Ovary (tissue), 7 donors: ENCODE measurements at regions not wholly inside any gene's neighbourhood (a gene's known extent, or its start where the extent isn't known, plus 50 kb on each side); places are given as distances from the start of the nearest gene placed in this dataset.
"Not testable (repeated sequence)": the region's sequence is repeated elsewhere in the genome, so short reads cannot be mapped to it uniquely, and the experiment has no call there.

Experiments
- DNase-seq, 5 donors: peaks; one replicate each; pipeline ENCODE4 v3.0.0-alpha.2; 2019 to 2020
- H3K27ac ChIP-seq, 2 donors: fragments of 200-600 bp; one replicate each; pipeline versions ENCODE4 v1.5.1 to v1.8.0; 2019 to 2022
- H3K27me3 ChIP-seq: fragments of 200-600 bp; one replicate; pipeline ENCODE4 v1.8.0; 2022
- H3K36me3 ChIP-seq: fragments of 200-600 bp; sonication (generic); one replicate; pipeline ENCODE4 v1.5.1; 2019
- H3K4me1 ChIP-seq: one replicate; pipeline ENCODE4 v1.8.1; 2013; ENCODE audit warnings: mild to moderate bottlenecking, moderate library complexity; ENCODE audit not compliant: insufficient read depth
- H3K4me3 ChIP-seq: fragments of 200-600 bp; sonication (generic); one replicate; pipeline ENCODE4 v1.5.1; 2017
- H3K9me3 ChIP-seq, 2 donors: fragments of 200-600 bp in 1 of 2; sonication (generic) in 1 of 2; one replicate each; pipeline versions ENCODE4 v1.5.1 to v1.8.1; 2013 to 2019; ENCODE audit warnings: mild to moderate bottlenecking in 1 of 2, moderate library complexity in 1 of 2
- CTCF ChIP-seq, 3 donors: fragments of 450-650 bp in 2 of 3; fragments of 200-600 bp in 1 of 3; IDR thresholded peaks; one replicate each; pipeline versions ENCODE4 v1.5.1 to v1.8.0; 2016 to 2022; ENCODE audit warnings: antibody characterized with exemption in 3 of 3, mild to moderate bottlenecking in 1 of 3
- EP300 ChIP-seq: sonication (generic); formaldehyde crosslinking; IDR thresholded peaks from one replicate; pipeline ENCODE4 v1.6.1; 2017; ENCODE audit warnings: antibody characterized with exemption
- POLR2A ChIP-seq: fragments of 450-650 bp; IDR thresholded peaks from one replicate; pipeline ENCODE4 v1.6.1; 2017; ENCODE audit warnings: antibody characterized with exemption, mild to moderate bottlenecking, moderate library complexity
- WGBS, 3 donors: extraction: QIAGEN DNeasy Blood & Tissue Kit in 1 of 3; methylation state at CpG; one replicate each; pipeline versions ENCODE4 v1.1.5 to v1.1.7; 2013 to 2017; 5-methylcytosine and 5-hydroxymethylcytosine counted together
- intact Hi-C, 4 donors: fragments of 100-400 bp; cut with DNase I; formaldehyde crosslinking; loops; one replicate each; pipeline versions ENCODE4 v1.11.0 to v1.15.1; 2022 to 2023
- donor health status: DM: no; HTN: no; CAD: no; lungs with moderate emphysema.
- donor health status: DM: no; HTN: no; CAD: no.
- donor health status: Bipolar disorder and iron deficiency.
- donor health status: DM: no; HTN: no; CAD: no.
- donor health status: DM: yes; HTN: yes; CAD: no.

- Histone ChIP-seq H3K4me3 (no peak overlapping the region), H3K27ac (no peak overlapping the region), H3K36me3 (no peaks in the 10 kb centered on the region), H3K4me1 (no peaks in the 10 kb centered on the region), H3K9me3 (no peaks in the 10 kb centered on the region), H3K27me3 (no peaks in the 10 kb centered on the region)
- no peak for DNase-seq
- intact Hi-C loops = no loop called here
- TF ChIP-seq CTCF (IDR thresholded peaks at IDR 0.05) = no peak
- TF ChIP-seq EP300 = no peak
- TF ChIP-seq POLR2A = no peak
- WGBS, 3 donors = 83 to 89% (median 88%) methylated on average over 4 of the region's 4 CpGs
Observed at GRCh38 chr1:238606896-238607295, 716.2 kb upstream of the ZP4 start.

- WGBS, 3 donors = 91 to 94% (median 91%) methylated on average over 2 of the region's 2 CpGs
- H3K4me3 ChIP-seq = no peak overlapping the region
- intact Hi-C loops = no loop called here
- DNase-seq = no peak
- no peaks in the 10 kb centered on the region for H3K27me3 ChIP-seq
- H3K36me3 ChIP-seq = no peaks in the 10 kb centered on the region
- no peaks in the 10 kb centered on the region for H3K4me1 ChIP-seq
- no peak for TF ChIP-seq CTCF (IDR thresholded peaks at IDR 0.05)
- no peak for TF ChIP-seq POLR2A
- TF ChIP-seq EP300 = no peak
- H3K9me3 ChIP-seq = no peaks in the 10 kb centered on the region
- no peak overlapping the region for H3K27ac ChIP-seq
Observed at GRCh38 chr1:238606457-238606856, 715.7 kb upstream of the ZP4 start.

- Histone ChIP-seq H3K27me3 (no peaks in the 10 kb centered on the region), H3K4me1 (no peaks in the 10 kb centered on the region), H3K36me3 (no peaks in the 10 kb centered on the region), H3K9me3 (no peaks in the 10 kb centered on the region), H3K27ac (no peak overlapping the region), H3K4me3 (no peak overlapping the region)
- DNase-seq = no peak
- WGBS, 3 donors = 77 to 81% (median 79%) methylated on average over 3 of the region's 3 CpGs
- intact Hi-C loops = no loop called here
- TF ChIP-seq EP300 (no peak), CTCF (IDR thresholded peaks at IDR 0.05) (no peak), POLR2A (no peak)
Observed at GRCh38 chr1:238604357-238604756, 713.6 kb upstream of the ZP4 start.

DNA sequence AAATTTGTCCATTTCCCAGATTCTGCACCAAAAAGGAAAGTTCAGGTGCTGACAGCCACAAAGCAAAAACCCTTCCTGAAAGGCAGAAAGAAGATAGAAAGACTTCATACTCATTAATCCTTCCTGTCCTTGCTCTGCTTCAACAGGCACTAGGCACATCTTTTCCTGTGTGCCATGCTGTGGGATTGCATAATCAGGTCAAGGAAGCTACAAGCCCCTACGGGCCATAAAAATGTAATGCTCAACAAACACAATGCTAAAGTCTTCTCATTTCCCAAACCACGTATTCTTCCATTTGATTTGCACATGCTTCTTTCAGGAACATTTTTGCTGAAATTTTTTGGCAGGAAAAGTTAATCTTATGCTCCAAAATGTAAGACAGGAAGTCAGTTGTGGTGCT is 710.9 kb upstream of the ZP4 start:
- H3K9me3 ChIP-seq, H3K27ac ChIP-seq, H3K4me3 ChIP-seq, H3K4me1 ChIP-seq, intact Hi-C loops, H3K36me3 ChIP-seq, H3K27me3 ChIP-seq, DNase-seq: not testable (repeated sequence)
- WGBS, 3 donors = 51 to 62% (median 58%) methylated on average over 2 of the region's 2 CpGs

DNA sequence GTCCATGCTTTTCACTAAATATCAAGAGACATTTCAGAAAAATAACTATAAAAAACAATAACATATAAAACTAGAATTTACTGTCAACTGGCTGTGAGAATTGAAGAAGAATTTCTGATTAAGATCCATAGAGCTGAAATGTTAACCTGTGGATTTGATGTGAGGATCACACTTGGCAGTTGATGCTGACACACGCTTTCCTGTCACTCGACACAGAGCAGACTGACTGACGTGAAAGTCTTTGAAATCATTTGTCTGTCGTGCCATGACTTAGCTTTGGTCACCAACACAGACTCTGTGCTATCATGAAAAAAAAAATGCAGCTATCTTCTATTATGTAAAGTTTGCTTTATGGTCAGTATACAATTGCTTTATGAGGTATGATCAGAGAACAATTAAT is 706.0 kb upstream of the ZP4 start:
- H3K4me1 ChIP-seq = no peaks in the 10 kb centered on the region
- no peak overlapping the region for H3K27ac ChIP-seq
- no peak for DNase-seq
- H3K4me3 ChIP-seq = no peak overlapping the region
- 88 to 92% (median 91%) methylated on average over 4 of the region's 4 CpGs for WGBS, 3 donors
- H3K27me3 ChIP-seq = no peaks in the 10 kb centered on the region
- TF ChIP-seq CTCF (IDR thresholded peaks at IDR 0.05) = no peak
- TF ChIP-seq EP300 = no peak
- no peak for TF ChIP-seq POLR2A
- H3K9me3 ChIP-seq = no peaks in the 10 kb centered on the region
- intact Hi-C loops = no loop called here
- H3K36me3 ChIP-seq = no peaks in the 10 kb centered on the region
